Breast epithelium (tissue), 4 donors: ENCODE measurements at regions not wholly inside any gene's neighbourhood (a gene's known extent, or its start where the extent isn't known, plus 50 kb on each side); places are given as distances from the start of the nearest gene placed in this dataset.

Source experiments
- DNase-seq, 2 donors: peaks; one replicate each; pipeline ENCODE4 v3.0.0-alpha.2; 2019; ENCODE audit warnings: low spot score in 2 of 2
- H3K27ac ChIP-seq, 2 donors: fragments of 200-600 bp; sonication (generic) in 1 of 2; one replicate each; pipeline ENCODE4 v1.5.1; 2016 to 2019; ENCODE audit warnings: mild to moderate bottlenecking in 1 of 2
- H3K27me3 ChIP-seq, 2 donors: fragments of 200-600 bp; sonication (generic) in 1 of 2; one replicate each; pipeline versions ENCODE4 v1.5.1 to v1.6.0; 2017 to 2019; ENCODE audit warnings: control low read depth in 1 of 2, mild to moderate bottlenecking in 1 of 2
- H3K36me3 ChIP-seq: fragments of 200-600 bp; one replicate; pipeline ENCODE4 v1.5.1; 2019
- H3K4me1 ChIP-seq, 2 donors: fragments of 200-600 bp; sonication (generic); one replicate each; pipeline ENCODE4 v1.5.1; 2016 to 2019; ENCODE audit warnings: control low read depth in 1 of 2
- H3K4me3 ChIP-seq, 3 donors: fragments of 200-600 bp; sonication (generic); 1 replicate in 2 of 3; 2 replicates in 1 of 3; pipeline ENCODE4 v1.5.1; 2016 to 2019; ENCODE audit warnings: mild to moderate bottlenecking in 3 of 3, moderate library complexity in 2 of 3
- H3K9me3 ChIP-seq, 2 donors: fragments of 200-600 bp; sonication (generic) in 1 of 2; one replicate each; pipeline ENCODE4 v1.5.1; 2016 to 2019; ENCODE audit warnings: control low read depth in 1 of 2
- CTCF ChIP-seq, 3 donors: fragments of 450-650 bp; IDR thresholded peaks; one replicate each; pipeline ENCODE4 v1.5.1; 2016 to 2017; ENCODE audit warnings: antibody characterized with exemption in 3 of 3, mild to moderate bottlenecking in 3 of 3, moderate library complexity in 3 of 3
- POLR2A ChIP-seq: fragments of 450-650 bp; IDR thresholded peaks from one replicate; pipeline ENCODE4 v1.6.1; 2016; ENCODE audit warnings: antibody characterized with exemption, mild to moderate bottlenecking, moderate library complexity
- POLR2AphosphoS5 ChIP-seq, 3 donors: sonication (generic); formaldehyde crosslinking; IDR thresholded peaks; one replicate each; pipeline ENCODE4 v1.6.1; 2017; ENCODE audit warnings: antibody characterized with exemption in 3 of 3
- intact Hi-C: fragments of 100-400 bp; cut with DNase I; formaldehyde crosslinking; loops from one replicate; pipeline ENCODE4 v1.15.1; 2023; ENCODE audit warnings: low total_unique reads

GRCh38 chr6:67889682-67889995, 745.4 kb upstream of the ADGRB3 start:
- no peak overlapping the region for H3K4me3 ChIP-seq
- no peak for TF ChIP-seq POLR2AphosphoS5 (IDR thresholded peaks at IDR 0.05)
- TF ChIP-seq CTCF (IDR thresholded peaks at IDR 0.05) = no peak
- TF ChIP-seq POLR2A = no peak
- H3K27ac ChIP-seq = no peak overlapping the region
- no peaks in the 10 kb centered on the region for H3K27me3 ChIP-seq
- no peaks in the 10 kb centered on the region for H3K4me1 ChIP-seq
- intact Hi-C loops = no loop called here
- DNase-seq = no peak
- peaks cover 0 to 9% of the 10 kb centered on the region in 2 donors for H3K9me3 ChIP-seq
- no peaks in the 10 kb centered on the region for H3K36me3 ChIP-seq

GRCh38 chr6:67888886-67889681, 746.0 kb upstream of the ADGRB3 start:
- intact Hi-C loops = no loop called here
- no peak overlapping the region for H3K4me3 ChIP-seq
- H3K9me3 ChIP-seq = peaks cover 0 to 9% of the 10 kb centered on the region in 2 donors
- no peaks in the 10 kb centered on the region for H3K36me3 ChIP-seq
- DNase-seq = no peak
- H3K4me1 ChIP-seq = no peaks in the 10 kb centered on the region
- H3K27me3 ChIP-seq = no peaks in the 10 kb centered on the region
- no peak overlapping the region for H3K27ac ChIP-seq
- no peak for TF ChIP-seq CTCF (IDR thresholded peaks at IDR 0.05)
- no peak for TF ChIP-seq POLR2AphosphoS5 (IDR thresholded peaks at IDR 0.05)
- no peak for TF ChIP-seq POLR2A

GRCh38 chr6:67888546-67888885, 746.6 kb upstream of the ADGRB3 start:
- Histone ChIP-seq H3K9me3 (peaks cover 0 to 9% of the 10 kb centered on the region in 2 donors), H3K4me3 (no peak overlapping the region), H3K4me1 (no peaks in the 10 kb centered on the region), H3K27ac (no peak overlapping the region), H3K36me3 (no peaks in the 10 kb centered on the region), H3K27me3 (no peaks in the 10 kb centered on the region)
- no peak for TF ChIP-seq POLR2AphosphoS5 (IDR thresholded peaks at IDR 0.05)
- TF ChIP-seq POLR2A = no peak
- no peak for TF ChIP-seq CTCF (IDR thresholded peaks at IDR 0.05)
- DNase-seq = no peak
- intact Hi-C loops = no loop called here

- TF ChIP-seq POLR2A (no peak), POLR2AphosphoS5 (IDR thresholded peaks at IDR 0.05) (no peak), CTCF (IDR thresholded peaks at IDR 0.05) (no peak)
- Histone ChIP-seq H3K4me3 (no peak overlapping the region), H3K27me3 (no peaks in the 10 kb centered on the region), H3K36me3 (no peaks in the 10 kb centered on the region), H3K9me3 (peaks cover 0 to 9% of the 10 kb centered on the region in 2 donors), H3K4me1 (no peaks in the 10 kb centered on the region), H3K27ac (no peak overlapping the region)
- no peak for DNase-seq
- intact Hi-C loops = no loop called here
These were observed 747.1 kb upstream of the ADGRB3 start for GRCh38 chr6:67887747-67888545.

- Histone ChIP-seq H3K27me3 (no peaks in the 10 kb centered on the region), H3K4me3 (no peak overlapping the region), H3K36me3 (no peaks in the 10 kb centered on the region), H3K4me1 (no peaks in the 10 kb centered on the region), H3K27ac (no peak overlapping the region), H3K9me3 (peaks cover 0 to 9% of the 10 kb centered on the region in 2 donors)
- no peak for TF ChIP-seq POLR2AphosphoS5 (IDR thresholded peaks at IDR 0.05)
- intact Hi-C loops = no loop called here
- no peak for DNase-seq
These were observed 747.7 kb upstream of the ADGRB3 start for GRCh38 chr6:67887419-67887746.
